ENCODE measurements at regions not wholly inside any gene's neighbourhood (a gene's known extent, or its start where the extent isn't known, plus 50 kb on each side); places are given as distances from the start of the nearest gene placed in this dataset.

DNA sequence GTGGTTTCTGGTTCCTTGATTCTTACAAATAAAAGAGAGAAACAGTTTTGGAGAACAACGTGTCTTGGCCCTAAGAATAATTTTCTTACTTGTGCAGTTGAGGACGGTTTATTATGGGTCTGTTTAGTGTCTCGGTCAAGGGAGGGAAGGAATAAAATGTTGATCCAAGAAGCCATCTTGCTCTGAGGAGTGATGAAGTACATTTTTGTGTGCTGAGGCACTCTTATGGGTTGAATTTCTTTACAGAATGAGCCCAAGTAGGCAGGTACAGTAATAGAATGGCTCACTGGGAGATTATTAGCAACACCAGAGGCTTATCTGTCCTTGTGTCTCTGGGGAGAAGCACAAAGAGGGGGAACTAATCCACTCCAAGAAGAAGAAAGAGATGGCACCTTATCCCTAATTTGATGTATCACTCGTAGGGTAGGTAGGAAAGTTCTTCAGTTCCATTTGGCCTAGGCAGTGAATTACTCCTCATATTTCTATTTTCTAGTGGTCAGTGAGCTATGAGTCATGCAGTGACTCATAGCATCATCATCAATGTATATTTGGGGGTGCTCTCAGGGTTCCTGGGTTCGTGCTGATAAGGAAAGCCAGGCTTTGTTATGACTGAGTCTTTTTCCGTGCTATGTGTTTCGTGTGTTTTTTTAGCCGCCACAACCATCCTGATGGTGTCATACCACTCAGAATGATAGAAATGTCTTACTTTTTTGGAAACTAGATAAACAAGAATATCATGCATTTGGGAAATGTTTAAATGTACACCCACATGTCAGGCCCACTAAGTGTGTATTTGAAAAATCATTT is 250.1 kb upstream of the CTAGE1 start:
- TF ChIP-seq POLR2AphosphoS5 (IDR thresholded peaks at IDR 0.05; ENCODE audit: low read depth, low read length) (no peak), SIN3A (IDR thresholded peaks at IDR 0.05; ENCODE audit: borderline replicate concordance, insufficient read depth, low read length) (no peak), TAF1 (IDR thresholded peaks at IDR 0.05; ENCODE audit: borderline replicate concordance, insufficient read depth, low read length) (no peak)
- TF ChIP-seq, protein P1, sequence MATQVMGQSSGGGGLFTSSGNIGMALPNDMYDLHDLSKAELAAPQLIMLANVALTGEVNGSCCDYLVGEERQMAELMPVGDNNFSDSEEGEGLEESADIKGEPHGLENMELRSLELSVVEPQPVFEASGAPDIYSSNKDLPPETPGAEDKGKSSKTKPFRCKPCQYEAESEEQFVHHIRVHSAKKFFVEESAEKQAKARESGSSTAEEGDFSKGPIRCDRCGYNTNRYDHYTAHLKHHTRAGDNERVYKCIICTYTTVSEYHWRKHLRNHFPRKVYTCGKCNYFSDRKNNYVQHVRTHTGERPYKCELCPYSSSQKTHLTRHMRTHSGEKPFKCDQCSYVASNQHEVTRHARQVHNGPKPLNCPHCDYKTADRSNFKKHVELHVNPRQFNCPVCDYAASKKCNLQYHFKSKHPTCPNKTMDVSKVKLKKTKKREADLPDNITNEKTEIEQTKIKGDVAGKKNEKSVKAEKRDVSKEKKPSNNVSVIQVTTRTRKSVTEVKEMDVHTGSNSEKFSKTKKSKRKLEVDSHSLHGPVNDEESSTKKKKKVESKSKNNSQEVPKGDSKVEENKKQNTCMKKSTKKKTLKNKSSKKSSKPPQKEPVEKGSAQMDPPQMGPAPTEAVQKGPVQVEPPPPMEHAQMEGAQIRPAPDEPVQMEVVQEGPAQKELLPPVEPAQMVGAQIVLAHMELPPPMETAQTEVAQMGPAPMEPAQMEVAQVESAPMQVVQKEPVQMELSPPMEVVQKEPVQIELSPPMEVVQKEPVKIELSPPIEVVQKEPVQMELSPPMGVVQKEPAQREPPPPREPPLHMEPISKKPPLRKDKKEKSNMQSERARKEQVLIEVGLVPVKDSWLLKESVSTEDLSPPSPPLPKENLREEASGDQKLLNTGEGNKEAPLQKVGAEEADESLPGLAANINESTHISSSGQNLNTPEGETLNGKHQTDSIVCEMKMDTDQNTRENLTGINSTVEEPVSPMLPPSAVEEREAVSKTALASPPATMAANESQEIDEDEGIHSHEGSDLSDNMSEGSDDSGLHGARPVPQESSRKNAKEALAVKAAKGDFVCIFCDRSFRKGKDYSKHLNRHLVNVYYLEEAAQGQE (IDR thresholded peaks at IDR 0.05; ENCODE audit: insufficient read depth in 1 of 2, low read depth in 2 of 2, low read length in 2 of 2): no peak

DNA sequence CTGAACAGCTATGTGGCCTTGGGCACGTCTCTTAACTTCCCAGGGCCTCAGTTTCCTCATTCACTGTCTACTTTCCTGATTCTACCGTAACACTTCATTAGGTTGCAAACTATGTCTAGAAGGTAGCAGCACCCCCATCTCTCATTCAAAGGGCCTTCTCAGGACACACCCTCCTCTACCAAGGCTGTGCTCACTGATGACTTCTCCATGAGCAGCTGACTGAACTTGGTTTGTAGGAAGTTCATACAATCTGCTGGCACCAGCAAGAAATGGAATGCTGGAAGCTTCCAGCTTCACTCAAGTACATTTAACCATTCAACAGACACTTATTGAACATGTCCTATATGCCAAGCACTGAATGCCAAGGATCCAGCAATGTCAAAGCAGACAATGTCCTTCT is 250.8 kb upstream of the CTAGE1 start:
- no peak for TF ChIP-seq SIN3A (IDR thresholded peaks at IDR 0.05; ENCODE audit: borderline replicate concordance, insufficient read depth, low read length)
- TF ChIP-seq POLR2AphosphoS5 (IDR thresholded peaks at IDR 0.05; ENCODE audit: low read depth, low read length): no peak
- no peak for TF ChIP-seq TAF1 (IDR thresholded peaks at IDR 0.05; ENCODE audit: borderline replicate concordance, insufficient read depth, low read length)
- TF ChIP-seq FOXP2 (optimal IDR thresholded peaks at IDR 0.05; ENCODE audit: borderline replicate concordance, extremely low read depth, extremely low read length, insufficient read depth): no peak

DNA sequence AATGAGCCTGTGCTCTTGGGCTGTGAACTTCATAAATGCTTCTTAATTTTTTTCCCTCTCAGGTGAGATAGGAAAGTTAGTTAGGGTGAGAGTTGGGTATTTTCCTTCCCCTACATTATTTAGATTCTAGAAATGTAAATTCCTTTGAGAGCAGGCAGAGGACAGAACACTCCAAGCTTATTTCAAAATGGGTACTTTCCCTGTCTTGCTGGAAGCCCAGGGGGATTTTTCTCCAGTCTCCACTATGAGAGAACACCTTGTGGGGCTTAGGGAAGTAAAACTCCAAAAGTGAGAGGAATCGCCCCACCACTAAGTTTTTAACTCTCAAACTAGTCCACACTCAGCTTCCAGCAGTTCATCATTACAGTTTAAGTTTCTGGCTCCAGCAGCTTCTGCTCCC is 253.2 kb upstream of the CTAGE1 start:
- no peak for TF ChIP-seq POLR2AphosphoS5 (IDR thresholded peaks at IDR 0.05; ENCODE audit: low read depth, low read length)
- TF ChIP-seq SIN3A (IDR thresholded peaks at IDR 0.05; ENCODE audit: borderline replicate concordance, insufficient read depth, low read length): no peak
- TF ChIP-seq TAF1 (IDR thresholded peaks at IDR 0.05; ENCODE audit: borderline replicate concordance, insufficient read depth, low read length): no peak
- TF ChIP-seq, protein P1 (IDR thresholded peaks at IDR 0.05; ENCODE audit: insufficient read depth in 1 of 2, low read depth in 2 of 2, low read length in 2 of 2): no peak
- TF ChIP-seq FOXP2 (optimal IDR thresholded peaks at IDR 0.05; ENCODE audit: borderline replicate concordance, extremely low read depth, extremely low read length, insufficient read depth): no peak

DNA sequence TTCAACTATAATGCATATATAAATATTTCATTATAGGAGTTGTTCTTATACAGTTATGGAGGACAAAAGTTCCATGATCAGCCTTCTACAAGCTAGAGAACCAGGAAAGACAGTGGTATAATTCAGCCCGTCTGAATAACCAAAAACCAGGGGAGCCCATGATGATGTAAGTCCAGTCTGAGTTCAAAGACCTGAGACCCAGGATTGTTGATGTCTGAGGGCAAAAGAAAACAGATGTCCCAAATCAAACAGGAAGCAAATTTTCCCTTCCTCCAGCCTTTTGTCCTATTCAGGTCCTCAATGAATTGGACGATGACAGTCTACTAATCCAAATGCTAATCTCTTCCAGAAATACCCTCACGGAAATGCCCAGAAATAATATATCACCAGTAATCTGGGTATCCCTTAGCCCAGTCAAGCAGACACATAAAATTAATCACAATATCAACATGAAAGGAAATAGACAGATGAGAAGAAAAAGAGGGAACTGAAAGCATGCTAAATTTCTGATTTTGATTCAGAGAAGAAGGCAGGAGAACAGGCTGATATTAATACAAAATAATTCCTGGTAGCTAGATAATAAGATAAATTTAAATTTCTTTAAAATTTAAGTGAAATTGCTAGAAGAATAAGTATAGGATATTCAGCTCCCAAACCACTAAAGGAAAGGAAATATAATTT is 255.6 kb upstream of the CTAGE1 start:
- no peak for TF ChIP-seq FOXP2 (optimal IDR thresholded peaks at IDR 0.05; ENCODE audit: borderline replicate concordance, extremely low read depth, extremely low read length, insufficient read depth)
- no peak for TF ChIP-seq TAF1 (IDR thresholded peaks at IDR 0.05; ENCODE audit: borderline replicate concordance, insufficient read depth, low read length)
- TF ChIP-seq, protein P1 (IDR thresholded peaks at IDR 0.05; ENCODE audit: insufficient read depth in 1 of 2, low read depth in 2 of 2, low read length in 2 of 2): no peak

DNA sequence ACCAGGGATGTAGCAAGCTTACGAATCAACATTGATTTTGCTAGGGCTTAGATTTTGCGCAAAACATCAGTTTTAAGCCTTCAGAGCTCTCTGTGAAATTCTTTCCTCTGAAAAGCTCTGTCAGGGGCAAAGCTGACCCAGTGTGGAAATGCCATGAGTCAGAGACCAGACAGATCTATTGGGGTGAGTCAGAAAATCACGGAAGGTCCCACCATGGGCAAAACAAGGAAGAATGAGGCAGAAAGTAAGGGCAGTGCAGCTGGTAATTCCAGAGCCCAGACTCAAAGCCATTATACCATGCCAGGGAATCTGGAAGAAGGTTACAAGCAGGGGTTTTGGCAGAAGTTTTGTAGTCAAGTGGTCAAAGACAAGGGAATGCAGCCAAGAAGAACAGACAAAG is 256.6 kb upstream of the CTAGE1 start:
- TF ChIP-seq, protein P1 (IDR thresholded peaks at IDR 0.05; ENCODE audit: insufficient read depth in 1 of 2, low read depth in 2 of 2, low read length in 2 of 2): no peak
- no peak for TF ChIP-seq FOXP2 (optimal IDR thresholded peaks at IDR 0.05; ENCODE audit: borderline replicate concordance, extremely low read depth, extremely low read length, insufficient read depth)
- TF ChIP-seq POLR2AphosphoS5 (IDR thresholded peaks at IDR 0.05; ENCODE audit: low read depth, low read length): no peak
- TF ChIP-seq TAF1 (IDR thresholded peaks at IDR 0.05; ENCODE audit: borderline replicate concordance, insufficient read depth, low read length): no peak
- no peak for TF ChIP-seq SIN3A (IDR thresholded peaks at IDR 0.05; ENCODE audit: borderline replicate concordance, insufficient read depth, low read length)
